SK-N-MC (cell line): ENCODE measurements at regions not wholly inside any gene's neighbourhood (a gene's known extent, or its start where the extent isn't known, plus 50 kb on each side); places are given as distances from the start of the nearest gene placed in this dataset.

Experiments
- EZH2 ChIP-seq: fragments of 200-600 bp; sonication (generic); IDR thresholded peaks from one replicate; pipeline ENCODE4 v1.6.1; 2017; ENCODE audit warnings: antibody characterized with exemption
- FOXP2 ChIP-seq: optimal IDR thresholded peaks from 2 replicates; pipeline ENCODE3; 2011; ENCODE audit warnings: mild to moderate bottlenecking, moderate library complexity; ENCODE audit not compliant: insufficient read depth; ENCODE audit errors: extremely low read length, control extremely low read depth
- POLR2AphosphoS5 ChIP-seq: IDR thresholded peaks from 2 replicates; pipeline ENCODE4 v1.6.1; 2012; ENCODE audit warnings: mild to moderate bottlenecking, low read depth, low read length, borderline replicate concordance

DNA sequence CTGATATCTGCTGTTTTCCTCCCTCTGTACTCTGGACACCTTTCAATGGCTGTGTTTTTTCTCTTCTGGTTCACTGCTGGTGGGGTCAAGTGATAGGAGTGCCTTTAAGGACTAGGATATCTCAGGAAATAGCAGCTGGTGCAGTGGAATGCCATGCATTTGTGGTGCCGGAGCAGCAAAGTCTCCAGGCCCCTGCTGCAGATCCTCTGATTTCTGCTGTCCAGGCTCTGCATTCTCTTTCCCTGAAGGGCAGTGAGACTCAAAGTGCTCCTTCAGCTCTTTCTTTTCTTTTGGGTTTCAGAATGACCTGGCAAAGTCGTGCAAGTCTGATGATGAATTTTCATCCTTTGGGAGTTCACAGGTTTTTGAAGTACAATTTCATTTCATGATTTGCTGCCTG, 774.3 kb downstream of the FAM181B start:
- TF ChIP-seq POLR2AphosphoS5, result no peak
- TF ChIP-seq EZH2, result no peak
- TF ChIP-seq FOXP2, result no peak
